ENCODE measurements at regions not wholly inside any gene's neighbourhood (a gene's known extent, or its start where the extent isn't known, plus 50 kb on each side); places are given as distances from the start of the nearest gene placed in this dataset.

- TF ChIP-seq CTCF (conservative IDR thresholded peaks at IDR 0.05; ENCODE audit: low read length), result no peak
- no peak for TF ChIP-seq EZH2phosphoT487 (IDR thresholded peaks at IDR 0.05; ENCODE audit: borderline replicate concordance)
Measured at GRCh38 chr6:16949716-16950115, 152.1 kb upstream of the STMND1 start.
